CD4-positive, alpha-beta T cell (primary cell): ENCODE measurements at regions not wholly inside any gene's neighbourhood (a gene's known extent, or its start where the extent isn't known, plus 50 kb on each side); places are given as distances from the start of the nearest gene placed in this dataset.

Experiments
- ATAC-seq: fragments of 200-7000 bp; cut with Tn5 transposase; one replicate; pipeline ENCODE4 v1.10.0; 2022; ENCODE audit warnings: mild to moderate bottlenecking; ENCODE audit not compliant: poor library complexity
- CTCF ChIA-PET: fragments of 350-600 bp; sonication (Branson Sonifier 250); formaldehyde crosslinking; loops from one replicate; lab custom pipeline; 2021; ENCODE audit warnings: antibody characterized with exemption, inconsistent platforms; lab: Charles Lee
- POLR2A ChIA-PET: fragments of 350-600 bp; sonication (Branson Sonifier 250); formaldehyde crosslinking; loops from one replicate; lab custom pipeline; 2021; ENCODE audit warnings: antibody characterized with exemption, inconsistent platforms; lab: Charles Lee
- DNase-seq, 14 experiments: peaks; one replicate each; pipeline ENCODE4 v3.0.0-alpha.2; 2013 to 2020; ENCODE audit warnings: mixed read lengths in 2 of 14
- H3K27ac ChIP-seq, 2 donors: one replicate each; pipeline versions ENCODE4 v1.5.1 to v1.7.0; 2013; ENCODE audit warnings: low read length in 2 of 2, low read depth in 1 of 2, mild to moderate bottlenecking in 1 of 2
- H3K27me3 ChIP-seq, 2 experiments: 1 replicate in 1 of 2; 2 replicates in 1 of 2; pipeline versions ENCODE4 v1.6.1 to v1.7.0; 2013; ENCODE audit warnings: low read length in 2 of 2, control low read depth in 1 of 2, mild to moderate bottlenecking in 1 of 2, moderate library complexity in 1 of 2; ENCODE audit not compliant: insufficient read depth in 2 of 2, control insufficient read depth in 1 of 2
- H3K36me3 ChIP-seq: one replicate; pipeline ENCODE4 v1.6.1; 2013; ENCODE audit warnings: low read length, control low read depth; ENCODE audit not compliant: insufficient read depth
- H3K4me1 ChIP-seq: one replicate; pipeline ENCODE4 v1.6.1; 2013; ENCODE audit warnings: low read length, control low read depth; ENCODE audit not compliant: insufficient read depth
- H3K4me3 ChIP-seq: one replicate; pipeline ENCODE4 v1.5.1; 2013; ENCODE audit warnings: mild to moderate bottlenecking, low read length, moderate library complexity
- H3K9me3 ChIP-seq, 2 experiments: 1 replicate in 1 of 2; 2 replicates in 1 of 2; pipeline versions ENCODE4 v1.6.1 to v1.7.0; 2013; ENCODE audit warnings: low read length in 2 of 2, mild to moderate bottlenecking in 2 of 2, control low read depth in 1 of 2, moderate library complexity in 1 of 2; ENCODE audit not compliant: control insufficient read depth in 1 of 2, insufficient read depth in 1 of 2
- H3K27ac Mint-ChIP-seq: one replicate; pipeline ENCODE4 v1.8.0; 2020; ENCODE audit warnings: mixed read lengths
- H3K27me3 Mint-ChIP-seq: one replicate; pipeline ENCODE4 v1.8.0; 2021; ENCODE audit warnings: mixed read lengths
- H3K36me3 Mint-ChIP-seq: one replicate; pipeline ENCODE4 v1.8.0; 2021; ENCODE audit warnings: low read depth, mixed read lengths
- H3K4me1 Mint-ChIP-seq: one replicate; pipeline ENCODE4 v1.8.0; 2021; ENCODE audit warnings: low read depth, mixed read lengths
- H3K4me3 Mint-ChIP-seq: one replicate; pipeline ENCODE4 v1.8.0; 2020; ENCODE audit warnings: mild to moderate bottlenecking, mixed read lengths
- H3K9me3 Mint-ChIP-seq: one replicate; pipeline ENCODE4 v1.8.0; 2020; ENCODE audit warnings: mixed read lengths
- intact Hi-C, 2 experiments: fragments of 100-400 bp; cut with DNase I in 1 of 2; cut with micrococcal nuclease in 1 of 2; formaldehyde crosslinking; loops; one replicate each; pipeline versions ENCODE4 v1.15.1 to v1.9.0; 2023 to 2025; cut with DNase I, micrococcal nuclease
- TF ChIP-seq, protein P1 (sequence below): fragments of 200-600 bp; IDR thresholded peaks from one replicate; pipeline ENCODE4 v1.8.0; 2022; ENCODE audit warnings: antibody characterized with exemption, mild to moderate bottlenecking

DNA sequence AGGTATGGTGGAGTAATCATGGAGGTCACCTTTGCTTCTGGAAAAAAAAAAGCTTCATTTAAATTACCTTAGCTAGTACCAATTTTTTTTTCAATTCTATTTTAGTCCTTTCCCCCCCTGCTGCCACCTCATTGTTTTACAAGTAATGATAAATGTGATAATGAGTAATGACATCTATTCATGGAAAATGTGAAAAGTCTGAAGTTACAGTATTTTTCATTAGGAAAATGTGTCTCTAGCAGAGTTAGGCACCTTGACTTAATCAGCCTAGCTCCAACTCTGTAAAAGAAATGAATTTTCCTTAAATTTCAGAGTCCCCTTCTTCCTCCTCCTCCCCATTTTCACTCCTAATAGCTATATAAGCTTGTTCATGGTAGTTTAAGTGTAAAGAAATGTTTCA lies 204.9 kb upstream of the USP25 start:
- H3K4me1 Mint-ChIP-seq: peaks cover 23% of the 10 kb centered on the region
- no peaks in the 10 kb centered on the region for H3K36me3 Mint-ChIP-seq
- H3K9me3 Mint-ChIP-seq: no peaks in the 10 kb centered on the region
- ATAC-seq: no peak
- intact Hi-C loops: no loop called here
- Histone ChIP-seq H3K36me3 (no peaks in the 10 kb centered on the region), H3K27ac (no peak overlapping the region), H3K9me3 (peaks cover 0 to 4% of the 10 kb centered on the region in 2 experiments), H3K4me1 (peaks cover 11% of the 10 kb centered on the region), H3K4me3 (no peak overlapping the region), H3K27me3 (no peaks in the 10 kb centered on the region)
- DNase-seq: no peak
- no peak overlapping the region for H3K4me3 Mint-ChIP-seq
- ChIA-PET CTCF (interaction anchor here (1.4 kb wide), 1 partner anchor 11 kb away, joined by 3 read pairs; no protein-coding TSS in a partner anchor), POLR2A (interaction anchor here (0.6 to 1.3 kb wide), 2 partner anchors 459 to 520 kb away, joined by 3 read pairs; no protein-coding TSS in a partner anchor)
- H3K27me3 Mint-ChIP-seq: no peaks in the 10 kb centered on the region
- no peak overlapping the region for H3K27ac Mint-ChIP-seq
- TF ChIP-seq, protein P1, sequence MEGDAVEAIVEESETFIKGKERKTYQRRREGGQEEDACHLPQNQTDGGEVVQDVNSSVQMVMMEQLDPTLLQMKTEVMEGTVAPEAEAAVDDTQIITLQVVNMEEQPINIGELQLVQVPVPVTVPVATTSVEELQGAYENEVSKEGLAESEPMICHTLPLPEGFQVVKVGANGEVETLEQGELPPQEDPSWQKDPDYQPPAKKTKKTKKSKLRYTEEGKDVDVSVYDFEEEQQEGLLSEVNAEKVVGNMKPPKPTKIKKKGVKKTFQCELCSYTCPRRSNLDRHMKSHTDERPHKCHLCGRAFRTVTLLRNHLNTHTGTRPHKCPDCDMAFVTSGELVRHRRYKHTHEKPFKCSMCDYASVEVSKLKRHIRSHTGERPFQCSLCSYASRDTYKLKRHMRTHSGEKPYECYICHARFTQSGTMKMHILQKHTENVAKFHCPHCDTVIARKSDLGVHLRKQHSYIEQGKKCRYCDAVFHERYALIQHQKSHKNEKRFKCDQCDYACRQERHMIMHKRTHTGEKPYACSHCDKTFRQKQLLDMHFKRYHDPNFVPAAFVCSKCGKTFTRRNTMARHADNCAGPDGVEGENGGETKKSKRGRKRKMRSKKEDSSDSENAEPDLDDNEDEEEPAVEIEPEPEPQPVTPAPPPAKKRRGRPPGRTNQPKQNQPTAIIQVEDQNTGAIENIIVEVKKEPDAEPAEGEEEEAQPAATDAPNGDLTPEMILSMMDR: no peak

DNA sequence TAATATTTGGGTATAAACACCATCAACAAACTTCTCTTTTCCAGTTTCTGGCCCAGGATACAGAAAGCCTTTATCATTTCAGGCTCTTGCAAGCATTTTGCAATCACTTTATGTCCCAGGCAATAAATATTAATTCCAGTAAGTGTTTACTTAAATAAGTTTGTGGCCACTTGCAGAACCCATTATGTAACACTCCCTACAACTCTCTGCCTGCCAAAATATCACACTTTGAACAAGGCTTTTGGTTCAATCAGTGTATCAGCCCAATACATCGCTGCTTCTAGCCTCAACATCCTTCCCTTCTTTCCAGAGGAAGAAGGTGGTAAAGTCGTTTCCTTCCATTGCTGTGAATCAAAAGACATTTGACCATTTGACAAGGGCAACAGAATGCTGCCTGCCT lies 203.0 kb upstream of the USP25 start:
- Mint-ChIP-seq H3K9me3 (no peaks in the 10 kb centered on the region), H3K4me1 (peaks cover 7% of the 10 kb centered on the region), H3K4me3 (no peak overlapping the region), H3K27ac (no peak overlapping the region), H3K36me3 (no peaks in the 10 kb centered on the region), H3K27me3 (no peaks in the 10 kb centered on the region)
- ChIA-PET POLR2A (no interaction called here), CTCF (no interaction called here)
- DNase-seq (no peak), ATAC-seq (no peak)
- no peak overlapping the region for H3K4me3 ChIP-seq
- H3K27me3 ChIP-seq: no peaks in the 10 kb centered on the region
- TF ChIP-seq, protein P1: no peak
- H3K27ac ChIP-seq: no peak overlapping the region
- peaks cover 0 to 4% of the 10 kb centered on the region in 2 experiments for H3K9me3 ChIP-seq
- intact Hi-C loops: no loop called here
- H3K36me3 ChIP-seq: no peaks in the 10 kb centered on the region
- no peaks in the 10 kb centered on the region for H3K4me1 ChIP-seq

DNA sequence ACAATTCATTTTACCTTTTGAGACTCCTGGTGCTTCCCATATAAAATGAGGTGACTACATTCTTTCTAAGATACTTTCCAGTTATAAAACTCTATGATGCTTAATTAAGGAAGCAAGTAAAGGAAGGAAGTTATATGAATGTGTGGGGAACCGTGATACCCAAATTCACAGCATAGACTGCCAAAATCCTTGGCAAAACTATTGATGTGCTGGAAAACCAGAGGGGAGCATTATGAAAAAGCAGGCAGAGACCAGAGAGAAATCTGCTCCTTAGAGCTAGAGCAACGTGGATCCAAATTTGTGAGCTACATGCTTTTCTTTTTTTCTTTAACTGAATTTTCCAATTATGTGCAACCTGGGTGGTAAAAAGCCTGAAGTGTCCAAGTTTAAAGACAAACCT lies 201.4 kb upstream of the USP25 start:
- no peaks in the 10 kb centered on the region for H3K27me3 ChIP-seq
- Mint-ChIP-seq H3K27ac (no peak overlapping the region), H3K27me3 (no peaks in the 10 kb centered on the region), H3K4me3 (no peak overlapping the region), H3K36me3 (no peaks in the 10 kb centered on the region), H3K4me1 (peaks cover 7% of the 10 kb centered on the region), H3K9me3 (no peaks in the 10 kb centered on the region)
- no peaks in the 10 kb centered on the region for H3K36me3 ChIP-seq
- no peak overlapping the region for H3K27ac ChIP-seq
- no peak overlapping the region for H3K4me3 ChIP-seq
- ATAC-seq (no peak), DNase-seq (no peak)
- TF ChIP-seq, protein P1: no peak
- H3K9me3 ChIP-seq: no peaks in the 10 kb centered on the region
- ChIA-PET CTCF (no interaction called here), POLR2A (interaction anchor here (0.7 to 1.1 kb wide), 2 partner anchors 12 kb away, joined by 3 read pairs; no protein-coding TSS in a partner anchor)
- no peaks in the 10 kb centered on the region for H3K4me1 ChIP-seq
- intact Hi-C loops: no loop called here
